GM18508 (cell line): ENCODE measurements at regions not wholly inside any gene's neighbourhood (a gene's known extent, or its start where the extent isn't known, plus 50 kb on each side); places are given as distances from the start of the nearest gene placed in this dataset.

ENCODE experiments used
- ATAC-seq: cut with Tn5 transposase; IDR thresholded peaks from one replicate; pipeline ENCODE4 v1.9.1; 2021; ENCODE audit warnings: moderate number of reproducible peaks; ENCODE audit not compliant: insufficient read depth, unreplicated experiment

DNA sequence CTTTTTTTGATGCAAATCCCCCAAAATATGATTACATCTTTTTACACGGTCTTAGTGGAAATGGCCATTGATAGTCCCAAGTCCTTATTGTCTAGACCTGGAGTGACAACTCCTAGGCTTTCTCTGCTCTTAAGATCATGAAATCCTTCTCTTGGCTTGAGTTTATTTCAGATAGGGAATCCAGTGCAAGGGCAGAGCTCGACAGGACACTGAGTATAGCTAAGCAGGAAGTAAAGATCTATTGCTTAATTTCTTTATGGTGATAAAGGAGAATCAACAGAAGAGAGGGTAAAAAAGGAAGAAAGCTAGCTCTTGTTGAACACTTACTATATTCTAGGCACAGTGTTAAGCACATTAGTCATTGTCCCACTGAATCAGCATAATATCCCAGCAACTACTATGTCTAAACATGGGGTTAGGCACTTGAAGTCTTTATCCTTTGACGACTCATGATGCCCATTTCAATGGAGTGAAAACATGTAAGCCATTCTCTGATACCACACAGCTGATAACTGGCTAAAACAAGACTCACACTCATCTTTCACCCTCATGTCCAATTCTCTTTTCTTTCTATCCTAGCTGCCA, 74.1 kb upstream of the LRATD1 start:
- ATAC-seq: no peak

DNA sequence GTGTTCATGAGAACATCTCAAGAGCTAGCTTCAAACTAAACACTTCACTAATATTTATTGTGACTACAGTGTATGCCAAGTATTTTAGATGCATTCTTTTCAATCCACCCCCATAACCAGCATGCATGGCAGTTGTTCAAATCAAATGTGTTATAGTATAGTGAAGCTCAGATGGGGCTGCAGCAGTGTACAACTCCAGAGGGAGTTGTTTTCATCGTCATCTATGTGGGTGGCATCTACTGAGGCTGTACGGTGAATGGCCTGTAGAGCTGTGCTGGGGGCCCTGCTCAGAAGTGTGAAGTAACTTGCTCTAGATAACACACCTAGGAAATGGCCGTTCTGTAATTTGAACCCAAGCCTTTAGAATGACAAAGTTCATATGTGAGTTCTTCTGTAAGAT, 71.8 kb upstream of the LRATD1 start:
- no peak for ATAC-seq

DNA sequence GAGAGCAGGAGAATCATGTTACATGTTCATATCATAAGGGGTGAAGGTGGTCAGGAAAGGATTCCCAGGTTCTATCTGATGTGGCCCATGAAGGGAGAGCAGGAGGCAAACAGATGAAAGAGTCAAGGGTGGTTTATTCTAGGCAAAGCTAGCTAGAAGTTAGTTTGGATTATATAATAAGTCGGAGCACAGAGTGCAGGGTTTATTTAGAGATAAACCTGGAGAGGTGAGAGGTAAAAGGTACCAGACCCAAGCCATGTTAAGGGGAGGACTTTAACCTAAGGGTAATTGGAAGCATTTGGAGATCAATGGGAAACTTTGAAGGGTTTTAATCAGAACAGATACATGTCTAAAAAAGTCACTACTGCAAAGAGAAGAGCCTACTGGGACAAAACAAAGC, 69.2 kb upstream of the LRATD1 start:
- no peak for ATAC-seq

DNA sequence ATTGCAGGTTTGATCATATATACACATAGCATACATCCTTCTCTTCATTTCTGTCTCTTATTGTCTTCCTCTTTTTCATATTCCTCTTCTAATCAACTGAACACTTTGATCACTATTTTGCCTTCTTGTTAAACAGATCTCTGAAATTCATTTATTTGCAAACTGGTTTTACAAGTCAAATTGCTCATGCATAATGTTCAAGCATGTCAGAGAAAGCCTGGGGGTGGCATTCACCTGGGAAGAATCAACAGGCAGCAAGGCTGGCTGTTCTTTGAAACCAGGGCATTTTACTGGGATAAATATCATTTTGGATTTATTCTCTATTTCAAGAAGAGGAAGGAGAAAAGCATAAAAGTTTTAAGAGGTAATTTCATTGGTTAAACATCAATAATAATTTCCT, 66.9 kb upstream of the LRATD1 start:
- no peak for ATAC-seq

DNA sequence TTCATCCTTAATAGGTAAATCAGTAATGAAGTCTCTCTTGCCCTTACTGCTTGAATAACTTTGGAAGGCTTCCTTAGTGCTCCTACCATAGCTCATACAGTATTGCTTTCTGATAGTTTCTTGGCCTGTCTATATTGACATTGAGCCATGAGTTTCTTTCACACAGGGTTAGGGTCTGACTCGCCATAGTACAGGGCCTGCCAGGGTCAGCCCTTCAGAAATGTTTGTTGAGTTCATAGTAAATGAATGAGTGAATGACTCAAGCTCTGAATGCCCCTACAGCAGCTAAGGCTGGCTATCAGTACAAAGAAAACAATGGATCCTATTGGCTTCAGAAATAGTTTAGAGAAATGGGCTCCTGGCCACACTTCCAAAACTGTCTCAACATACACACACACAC, 65.0 kb upstream of the LRATD1 start:
- no peak for ATAC-seq

DNA sequence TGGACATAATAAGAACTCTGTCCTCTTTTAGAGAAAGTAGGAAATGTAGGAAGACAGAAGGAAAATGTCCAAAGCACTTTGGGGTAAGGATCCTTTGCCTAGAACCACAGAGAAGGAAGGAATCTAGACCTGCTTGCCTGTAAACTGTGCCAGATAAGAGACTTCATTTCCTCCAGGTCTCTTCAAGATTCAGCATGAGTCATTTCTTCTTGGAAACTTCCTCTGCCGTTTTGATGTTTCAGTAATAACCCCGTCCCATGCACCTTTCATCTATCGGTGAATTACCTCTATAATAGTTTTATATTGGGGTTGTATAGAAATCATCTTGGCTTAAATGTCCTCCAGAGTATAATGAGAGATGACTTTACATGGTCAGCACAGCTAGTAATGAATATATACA, 63.2 kb upstream of the LRATD1 start:
- no peak for ATAC-seq

DNA sequence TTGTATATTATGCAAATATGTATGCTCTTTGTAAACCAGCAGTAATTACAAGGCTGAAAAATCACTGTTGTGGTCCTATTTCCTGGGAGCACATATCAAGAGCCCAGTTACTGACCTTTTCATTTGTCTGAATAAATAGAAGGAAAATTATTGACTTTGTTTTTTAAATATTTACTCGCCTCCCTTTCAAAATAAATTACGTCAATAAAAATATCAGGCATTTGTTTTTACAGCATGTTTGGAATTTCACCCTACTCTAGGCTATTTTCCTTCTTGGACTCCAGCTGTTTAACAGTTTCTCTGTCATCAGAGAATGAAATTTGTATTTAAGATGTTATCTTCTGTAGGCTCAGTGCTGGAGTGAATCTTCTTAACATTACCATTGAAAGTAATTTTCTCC, 59.9 kb upstream of the LRATD1 start:
- no peak for ATAC-seq

DNA sequence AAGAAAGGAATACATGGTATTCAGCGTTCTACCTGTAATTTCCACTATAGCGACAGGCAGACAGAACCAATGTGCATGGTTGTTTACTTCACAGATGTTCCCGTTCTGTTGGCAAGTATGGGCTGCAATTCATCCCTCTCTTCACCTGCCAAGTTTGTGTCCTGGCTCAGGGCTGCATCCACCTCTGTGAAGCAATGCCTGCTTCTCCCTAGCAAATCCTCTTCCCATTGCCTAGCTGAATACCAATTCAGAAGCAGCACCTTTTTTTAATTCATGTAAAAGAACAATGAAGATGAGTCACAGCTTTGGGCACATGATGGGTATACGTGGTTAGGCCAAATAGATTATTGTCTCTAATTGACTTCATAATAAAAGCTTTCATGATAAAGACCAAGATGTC, 54.7 kb upstream of the LRATD1 start:
- ATAC-seq: no peak
